SK-N-MC (cell line): ENCODE measurements at regions not wholly inside any gene's neighbourhood (a gene's known extent, or its start where the extent isn't known, plus 50 kb on each side); places are given as distances from the start of the nearest gene placed in this dataset.

Experiments used
- EZH2 ChIP-seq: fragments of 200-600 bp; sonication (generic); IDR thresholded peaks from one replicate; pipeline ENCODE4 v1.6.1; 2017; ENCODE audit warnings: antibody characterized with exemption
- FOXP2 ChIP-seq: optimal IDR thresholded peaks from 2 replicates; pipeline ENCODE3; 2011; ENCODE audit warnings: mild to moderate bottlenecking, moderate library complexity; ENCODE audit not compliant: insufficient read depth; ENCODE audit errors: extremely low read length, control extremely low read depth
- POLR2AphosphoS5 ChIP-seq: IDR thresholded peaks from 2 replicates; pipeline ENCODE4 v1.6.1; 2012; ENCODE audit warnings: mild to moderate bottlenecking, low read depth, low read length, borderline replicate concordance

DNA sequence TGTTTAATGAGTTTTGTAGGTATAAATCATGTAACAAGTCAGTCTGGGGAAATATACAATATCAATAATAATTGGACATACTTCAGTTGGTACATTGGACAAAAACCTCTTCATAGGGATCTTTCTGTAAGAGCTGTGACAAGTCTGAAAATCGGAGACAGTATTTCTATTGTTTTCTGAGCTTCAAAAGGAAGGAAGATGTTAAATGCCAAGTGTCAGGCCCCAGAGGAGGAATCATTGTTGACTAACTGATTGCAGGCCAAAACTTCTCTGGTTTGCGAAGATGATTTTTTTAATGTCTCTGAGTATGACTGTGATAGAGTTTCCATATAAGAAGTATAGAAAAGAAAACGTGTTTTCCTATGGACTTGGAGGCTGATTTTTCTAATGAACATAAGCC, 316.4 kb downstream of the RNF144B start:
- TF ChIP-seq POLR2AphosphoS5 = no peak
- no peak for TF ChIP-seq FOXP2
- no peak for TF ChIP-seq EZH2
